HG03354 (cell line): ENCODE measurements at regions not wholly inside any gene's neighbourhood (a gene's known extent, or its start where the extent isn't known, plus 50 kb on each side); places are given as distances from the start of the nearest gene placed in this dataset.

Source experiments
- ATAC-seq: cut with Tn5 transposase; IDR thresholded peaks from one replicate; pipeline ENCODE4 v1.9.1; 2021; ENCODE audit warnings: mild to moderate bottlenecking; ENCODE audit not compliant: unreplicated experiment, poor library complexity, severe bottlenecking

DNA sequence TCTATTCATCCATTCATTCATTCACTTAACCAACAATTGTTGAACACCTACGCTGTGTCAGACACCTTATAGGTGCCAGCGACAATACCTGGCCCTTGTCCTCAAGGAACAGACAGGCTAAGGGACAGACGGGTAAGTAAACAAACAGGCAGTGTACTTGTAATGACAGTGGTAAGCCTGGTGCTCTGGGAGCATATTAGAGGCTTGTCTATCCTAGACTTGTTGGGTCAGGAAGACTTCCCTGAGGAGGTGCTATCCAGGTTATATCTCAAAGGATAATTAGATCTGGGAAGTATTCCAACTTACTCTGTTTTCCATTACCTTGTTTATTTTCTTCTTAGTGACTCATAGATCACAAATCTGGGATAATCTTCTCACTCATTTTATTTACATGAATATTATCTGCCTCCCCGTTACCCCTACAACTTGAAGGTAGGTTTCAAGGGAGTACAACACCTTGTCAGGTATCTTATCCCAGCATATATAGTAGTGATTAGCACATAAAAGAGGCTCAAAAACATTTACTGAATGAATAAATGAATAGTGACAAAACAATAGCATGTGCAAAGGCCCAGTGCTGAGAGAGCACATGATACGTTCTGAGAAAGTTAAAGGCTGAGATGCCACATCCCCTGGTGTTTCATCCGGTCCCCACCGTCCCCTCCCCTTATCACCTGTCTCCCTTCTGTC is 75.3 kb upstream of the NCAM1 start:
- ATAC-seq: no peak

DNA sequence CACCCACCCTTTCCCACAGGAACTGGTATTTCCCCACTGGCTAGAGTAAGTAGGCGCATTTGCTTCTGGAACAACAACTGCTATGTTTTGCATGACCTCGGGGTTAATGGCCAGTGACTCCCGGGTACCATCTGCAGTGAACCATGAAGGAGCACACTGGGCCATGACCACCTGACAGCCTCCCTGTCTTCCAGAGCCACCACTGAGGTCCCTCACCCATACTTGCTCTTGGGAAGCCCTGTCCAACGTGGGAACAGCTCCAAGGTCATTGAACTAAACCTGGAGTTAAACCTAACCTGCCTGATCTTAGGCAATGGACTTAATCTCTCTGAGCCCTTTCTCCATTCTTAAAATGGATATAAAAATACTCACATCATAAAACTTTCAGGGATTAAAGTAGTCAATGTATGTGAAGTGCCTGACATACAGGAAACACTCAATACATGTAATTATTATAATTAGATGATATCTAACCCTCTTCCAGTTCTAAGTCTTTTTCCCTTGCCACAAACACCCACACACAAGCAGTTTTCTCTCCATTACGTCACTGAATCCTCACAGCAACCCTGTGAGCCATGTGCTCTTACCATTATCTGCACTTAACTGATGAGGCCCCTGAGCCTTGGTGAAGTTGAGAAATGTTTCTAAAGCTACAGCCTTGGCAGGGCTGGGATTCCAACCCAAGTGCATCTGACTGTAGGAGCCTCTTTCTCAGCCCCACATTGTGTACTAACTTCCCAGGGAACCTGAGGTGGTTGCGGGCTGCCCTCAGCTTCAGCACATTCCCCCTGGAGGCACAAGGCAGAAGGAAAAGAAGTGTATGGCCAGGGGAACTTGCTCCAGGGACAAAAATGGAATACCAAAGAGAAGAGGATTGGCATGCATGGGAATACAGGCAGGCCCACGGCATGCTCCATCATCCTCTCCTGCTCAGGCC is 74.5 kb upstream of the NCAM1 start:
- no peak for ATAC-seq

GRCh38 chr11:112889446-112889845 is 71.8 kb upstream of the NCAM1 start:
- ATAC-seq: no peak

- no peak for ATAC-seq
These were observed 61.8 kb upstream of the NCAM1 start for GRCh38 chr11:112899235-112900006.

- no peak for ATAC-seq
These were observed 59.3 kb upstream of the NCAM1 start for GRCh38 chr11:112901924-112902323.

- no peak for ATAC-seq
These were observed 58.7 kb upstream of the NCAM1 start for GRCh38 chr11:112902361-112903011.

- ATAC-seq: no peak
These were observed 57.9 kb upstream of the NCAM1 start for GRCh38 chr11:112903340-112903739.

DNA sequence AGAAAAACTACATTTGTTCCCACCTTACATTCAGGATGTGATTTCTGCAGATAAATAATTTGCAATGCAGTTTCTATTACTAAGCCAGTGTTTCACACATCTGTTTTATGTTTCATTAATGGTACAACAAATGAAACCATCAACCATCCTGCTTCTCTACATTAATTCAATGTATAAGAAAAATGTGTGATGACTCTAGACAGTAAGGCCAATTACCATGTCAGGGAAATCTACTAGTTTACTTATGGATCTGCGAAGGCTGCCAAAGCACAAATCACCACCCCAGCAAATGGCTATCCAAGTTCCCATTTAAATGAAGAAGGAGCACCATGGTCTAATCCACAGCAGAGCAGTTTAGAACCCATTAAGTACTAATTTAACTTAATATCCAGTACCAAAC is 50.1 kb upstream of the NCAM1 start:
- ATAC-seq: no peak
